Tibial artery (tissue), 4 donors: ENCODE measurements at regions not wholly inside any gene's neighbourhood (a gene's known extent, or its start where the extent isn't known, plus 50 kb on each side); places are given as distances from the start of the nearest gene placed in this dataset.

Source experiments
- DNase-seq, 2 donors: peaks; one replicate each; pipeline ENCODE4 v3.0.0-alpha.2; 2019
- H3K27ac ChIP-seq, 2 donors: fragments of 200-600 bp; sonication (generic) in 1 of 2; 1 replicate in 1 of 2; 2 replicates in 1 of 2; pipeline ENCODE4 v1.5.1; 2018 to 2019; ENCODE audit warnings: mild to moderate bottlenecking in 1 of 2
- H3K27me3 ChIP-seq, 2 donors: fragments of 200-600 bp; sonication (generic) in 1 of 2; one replicate each; pipeline versions ENCODE4 v1.5.1 to v1.6.0; 2016 to 2019
- H3K36me3 ChIP-seq, 3 donors: fragments of 200-600 bp; sonication (generic) in 2 of 3; one replicate each; pipeline ENCODE4 v1.5.1; 2016 to 2019; ENCODE audit warnings: mild to moderate bottlenecking in 2 of 3
- H3K4me1 ChIP-seq, 4 donors: fragments of 200-600 bp; sonication (generic) in 2 of 4; 1 replicate in 3 of 4; 2 replicates in 1 of 4; pipeline ENCODE4 v1.5.1; 2016 to 2019
- H3K4me3 ChIP-seq, 2 donors: fragments of 200-600 bp; sonication (generic) in 1 of 2; 1 replicate in 1 of 2; 2 replicates in 1 of 2; pipeline ENCODE4 v1.5.1; 2018 to 2019; ENCODE audit warnings: mild to moderate bottlenecking in 2 of 2
- H3K9me3 ChIP-seq, 3 donors: fragments of 200-600 bp; sonication (generic) in 1 of 3; one replicate each; pipeline ENCODE4 v1.5.1; 2016 to 2019
- CTCF ChIP-seq, 2 experiments: fragments of 200-600 bp in 1 of 2; fragments of 450-650 bp in 1 of 2; IDR thresholded peaks; one replicate each; pipeline ENCODE4 v1.5.1; 2017 to 2019; ENCODE audit warnings: antibody characterized with exemption in 2 of 2, mild to moderate bottlenecking in 1 of 2, moderate library complexity in 1 of 2
- intact Hi-C: fragments of 100-400 bp; cut with DNase I; formaldehyde crosslinking; loops from one replicate; pipeline ENCODE4 v1.15.0; 2023; ENCODE audit warnings: low total_unique reads

GRCh38 chr9:86643946-86644674 is 289.9 kb upstream of the TUT7 start:
- Histone ChIP-seq H3K27me3 (no peaks in the 10 kb centered on the region), H3K9me3 (no peaks in the 10 kb centered on the region), H3K4me1 (peaks cover 0 to 2% (median 0%) of the 10 kb centered on the region in 4 donors), H3K4me3 (no peak overlapping the region), H3K36me3 (no peaks in the 10 kb centered on the region), H3K27ac (no peak overlapping the region)
- DNase-seq, result no peak
- no peak for TF ChIP-seq CTCF (IDR thresholded peaks at IDR 0.05)
- intact Hi-C loops, result no loop called here

- Histone ChIP-seq H3K27ac (no peak overlapping the region), H3K36me3 (no peaks in the 10 kb centered on the region), H3K27me3 (no peaks in the 10 kb centered on the region), H3K9me3 (no peaks in the 10 kb centered on the region), H3K4me1 (peaks cover 0 to 2% (median 0%) of the 10 kb centered on the region in 4 donors), H3K4me3 (no peak overlapping the region)
- TF ChIP-seq CTCF (IDR thresholded peaks at IDR 0.05), result no peak
- intact Hi-C loops, result no loop called here
- DNase-seq, result no peak
Observed at GRCh38 chr9:86642721-86643120, 288.5 kb upstream of the TUT7 start.

- DNase-seq, result no peak
- Histone ChIP-seq H3K27me3 (no peaks in the 10 kb centered on the region), H3K4me1 (peaks cover 0 to 2% (median 0%) of the 10 kb centered on the region in 4 donors), H3K9me3 (no peaks in the 10 kb centered on the region), H3K4me3 (no peak overlapping the region), H3K36me3 (no peaks in the 10 kb centered on the region), H3K27ac (no peak overlapping the region)
- TF ChIP-seq CTCF (IDR thresholded peaks at IDR 0.05), result no peak
- intact Hi-C loops, result no loop called here
Observed at GRCh38 chr9:86641970-86642369, 287.8 kb upstream of the TUT7 start.

GRCh38 chr9:86639899-86640379 is 285.7 kb upstream of the TUT7 start:
- Histone ChIP-seq H3K27ac (no peak overlapping the region), H3K36me3 (no peaks in the 10 kb centered on the region), H3K27me3 (peaks cover 0 to 7% of the 10 kb centered on the region in 2 donors), H3K4me1 (peaks cover 0 to 2% (median 0%) of the 10 kb centered on the region in 4 donors), H3K4me3 (no peak overlapping the region), H3K9me3 (no peaks in the 10 kb centered on the region)
- DNase-seq, result no peak
- intact Hi-C loops, result loop anchor here (10.0 kb wide), 1 partner anchor 685 kb away; no protein-coding TSS in a partner anchor
- TF ChIP-seq CTCF (IDR thresholded peaks at IDR 0.05), result no peak

- Histone ChIP-seq H3K4me3 (no peak overlapping the region), H3K9me3 (peaks cover 0 to 4% (median 0%) of the 10 kb centered on the region in 3 donors), H3K4me1 (peaks cover 0 to under 1% (median 0%) of the 10 kb centered on the region in 4 donors), H3K27ac (no peak overlapping the region), H3K27me3 (peaks cover 0 to 12% of the 10 kb centered on the region in 2 donors), H3K36me3 (no peaks in the 10 kb centered on the region)
- no peak for DNase-seq
- intact Hi-C loops, result loop anchor here (10.0 kb wide), 1 partner anchor 686 kb away; no protein-coding TSS in a partner anchor
- TF ChIP-seq CTCF (IDR thresholded peaks at IDR 0.05), result no peak
Observed at GRCh38 chr9:86639287-86639686, 285.1 kb upstream of the TUT7 start.
